Skin of body (tissue), 1 donor: ENCODE measurements at regions not wholly inside any gene's neighbourhood (a gene's known extent, or its start where the extent isn't known, plus 50 kb on each side); places are given as distances from the start of the nearest gene placed in this dataset.
"Not testable (repeated sequence)": the region's sequence is repeated elsewhere in the genome, so short reads cannot be mapped to it uniquely, and the experiment has no call there.

Experiments
- DNase-seq: peaks from one replicate; lab custom pipeline; 2025; lab: John Stamatoyannopoulos, UW

DNA sequence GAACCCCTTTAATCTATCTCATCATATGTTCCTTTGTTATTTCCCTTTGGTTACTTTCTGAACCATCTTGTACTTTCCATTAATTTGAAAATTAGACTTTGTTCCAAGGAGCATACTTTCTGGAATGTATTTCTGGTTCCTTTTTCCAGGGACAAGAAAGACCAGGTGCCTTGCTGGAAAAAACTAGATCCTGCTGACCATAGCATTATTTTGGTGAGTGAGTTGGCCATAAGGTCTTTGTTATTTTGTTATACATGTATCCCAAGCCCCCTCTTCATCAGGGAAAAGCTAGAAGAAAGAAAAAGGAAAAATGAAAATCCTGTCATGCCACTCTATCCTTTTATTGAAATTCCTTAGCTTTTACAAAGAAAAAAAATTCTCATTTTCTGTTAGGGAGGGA is 228.1 kb upstream of the TFPI start:
- no peak for DNase-seq

DNA sequence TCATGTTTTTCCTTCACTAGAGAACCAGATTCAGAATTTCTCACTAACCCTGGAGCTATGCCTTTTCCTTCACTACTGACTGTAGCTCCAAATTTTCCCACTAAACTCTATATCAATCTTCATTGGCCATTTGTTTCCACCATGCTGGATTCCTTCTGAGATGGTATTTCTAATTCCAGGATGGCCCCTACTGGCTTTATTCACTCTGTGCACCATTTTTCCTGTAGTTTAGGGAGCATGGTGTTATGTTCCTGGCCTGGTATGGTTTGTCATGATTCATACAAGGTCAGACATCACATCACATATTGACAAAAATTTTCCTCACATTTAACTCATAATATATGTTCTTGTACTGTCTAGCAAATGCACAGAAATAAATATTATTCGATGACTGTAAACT is 229.2 kb upstream of the TFPI start:
- no peak for DNase-seq

GRCh38 chr2:187784138-187784537 is 229.9 kb upstream of the TFPI start:
- DNase-seq = not testable (repeated sequence)

GRCh38 chr2:187799601-187800000 is 245.4 kb upstream of the TFPI start:
- DNase-seq = no peak

DNA sequence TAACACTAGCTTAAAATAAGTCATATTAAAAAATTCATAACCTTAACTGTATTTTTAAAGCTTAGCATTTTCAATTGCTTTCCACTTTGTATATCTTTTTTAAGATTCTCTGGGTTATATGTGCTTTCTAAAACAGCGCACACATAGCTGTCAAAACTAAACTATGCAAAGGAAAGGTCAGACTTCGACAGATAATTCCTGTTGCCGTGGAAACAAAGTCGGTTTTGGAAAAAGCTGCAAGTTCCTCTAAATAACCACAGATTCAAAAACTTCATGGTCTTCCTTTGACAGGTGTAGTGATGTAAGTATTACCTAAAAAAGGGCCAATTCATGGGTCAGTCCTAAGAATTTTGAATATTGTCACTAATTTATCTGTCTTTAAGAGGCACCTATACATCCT is 249.6 kb upstream of the TFPI start:
- no peak for DNase-seq

DNA sequence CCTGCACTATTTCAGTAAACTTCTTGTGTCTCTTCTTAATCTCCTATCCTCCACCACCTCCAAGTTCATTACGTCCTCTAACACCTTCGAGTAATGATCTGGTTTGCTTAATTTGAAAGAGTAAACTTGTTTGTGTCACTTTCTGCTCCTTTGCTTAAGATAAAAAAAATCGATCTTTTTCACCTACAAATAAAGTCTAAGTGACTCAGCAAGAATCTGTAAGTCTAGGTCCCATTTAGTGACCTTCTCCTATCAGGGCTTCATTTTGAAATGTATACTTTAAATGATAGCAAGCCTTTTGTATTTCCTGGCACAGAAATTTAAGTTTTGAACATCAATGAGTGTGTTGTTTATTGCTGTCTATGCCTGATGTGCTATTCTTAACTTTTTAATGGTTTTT is 260.9 kb upstream of the TFPI start:
- no peak for DNase-seq

GRCh38 chr2:187819624-187820023 is 265.4 kb upstream of the TFPI start:
- DNase-seq = no peak

DNA sequence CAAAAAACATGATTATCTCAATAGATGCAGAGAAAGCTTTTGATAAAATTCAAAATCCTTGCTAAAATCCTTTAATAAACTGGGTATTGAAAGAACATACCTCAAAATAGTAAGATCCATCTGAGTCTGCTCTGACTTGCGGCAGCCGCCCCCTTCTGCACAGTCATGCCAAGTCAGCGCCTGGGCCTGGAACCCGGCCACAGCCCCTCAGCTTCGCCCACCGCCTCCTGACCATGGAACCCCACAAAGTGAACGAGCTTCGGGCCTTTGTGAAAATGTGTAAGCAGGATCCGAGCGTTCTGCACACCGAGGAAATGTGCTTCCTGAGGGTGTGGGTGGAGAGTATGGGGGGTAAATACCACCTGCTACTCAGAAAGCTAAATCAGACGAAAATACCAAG is 270.9 kb upstream of the TFPI start:
- no peak for DNase-seq

- DNase-seq = no peak
Observed at GRCh38 chr2:187826023-187826422, 271.8 kb upstream of the TFPI start.

GRCh38 chr2:187834787-187835186 is 280.6 kb upstream of the TFPI start:
- no peak for DNase-seq

- DNase-seq = no peak
Observed at GRCh38 chr2:187838690-187839089, 284.5 kb upstream of the TFPI start.

- DNase-seq = no peak
Observed at GRCh38 chr2:187842315-187842714, 288.1 kb upstream of the TFPI start.

DNA sequence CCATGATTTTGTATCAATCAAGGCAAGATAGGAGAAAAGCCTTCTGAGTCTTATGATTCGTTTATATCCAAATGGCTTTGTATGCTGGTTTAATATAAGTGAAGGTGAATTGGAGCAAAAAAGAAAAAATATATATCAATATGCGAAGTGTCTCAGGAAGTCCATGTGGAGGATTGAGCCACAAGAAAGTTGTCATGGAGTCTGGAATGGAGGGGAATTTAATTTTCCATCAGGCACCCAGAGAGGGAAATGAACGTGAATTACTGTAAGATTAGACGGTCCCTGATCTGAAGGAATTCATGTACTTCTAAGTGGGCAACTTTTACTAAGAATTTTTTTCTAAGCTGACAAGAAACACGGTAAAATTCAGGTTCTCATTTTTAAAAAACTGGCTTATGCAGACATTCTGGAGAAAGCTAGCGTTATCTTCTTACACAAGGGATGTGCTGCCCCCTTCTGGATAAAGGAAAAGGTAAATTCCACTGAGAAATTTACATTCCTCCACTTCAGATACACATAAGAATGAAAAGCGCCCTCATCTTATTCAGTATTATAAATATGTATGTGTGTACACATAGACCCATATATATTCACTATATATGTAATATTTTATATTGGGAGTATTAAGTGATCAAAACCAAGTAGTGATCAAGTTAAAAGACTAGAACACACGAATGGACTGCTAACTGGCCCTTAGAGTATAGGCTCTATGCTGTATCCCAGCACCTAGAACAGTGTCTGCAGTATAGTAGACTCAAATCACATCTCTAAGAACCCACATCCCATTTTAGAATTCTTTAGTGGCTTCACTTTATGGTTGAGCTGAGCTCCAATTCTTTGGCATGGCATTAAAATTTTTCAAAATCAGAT is 289.0 kb upstream of the TFPI start:
- DNase-seq = peak; percentile 24

DNA sequence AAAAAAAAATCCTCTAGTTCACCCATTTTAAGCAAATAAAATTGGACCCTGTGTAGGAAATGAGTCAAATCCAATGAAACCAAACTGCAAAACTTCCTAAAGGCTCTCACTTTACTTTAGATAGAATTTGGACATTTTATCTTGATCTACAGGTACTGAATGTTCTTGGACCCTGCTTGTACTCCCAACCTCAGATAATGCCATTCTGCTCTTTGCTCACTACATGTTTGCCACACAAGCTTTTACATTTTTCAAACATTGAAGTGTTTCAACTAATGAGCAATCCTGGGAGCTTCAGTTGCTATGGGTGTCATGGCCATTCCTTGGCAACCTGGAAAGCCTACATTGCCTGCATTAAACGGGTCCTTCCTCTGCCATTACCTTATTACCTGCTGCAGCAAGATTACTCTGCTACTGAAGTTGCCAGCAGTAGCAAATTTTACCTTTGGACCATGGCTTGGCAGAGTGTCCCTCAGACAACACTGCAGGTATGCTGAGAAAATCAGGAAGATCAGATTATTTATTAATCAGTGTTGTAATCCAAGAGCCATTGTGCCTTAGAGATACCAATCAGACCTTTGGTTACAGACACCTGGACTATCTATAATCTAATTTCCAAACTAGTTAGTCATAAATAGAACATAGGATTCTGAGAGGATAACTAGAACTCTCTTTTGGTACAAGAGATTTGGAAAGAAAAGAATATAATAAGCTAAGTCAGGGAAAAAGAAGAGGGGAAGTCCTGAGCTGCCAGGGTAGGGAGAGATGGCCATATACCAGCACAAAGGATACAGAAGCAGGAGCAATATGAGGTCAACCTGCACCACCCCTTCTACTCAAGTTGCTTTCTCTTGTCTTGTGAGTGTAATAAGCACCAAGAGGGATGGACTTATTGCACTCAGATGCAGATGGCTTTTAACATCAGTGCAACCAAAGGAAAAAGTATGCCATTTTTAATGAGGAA is 293.3 kb upstream of the TFPI start:
- DNase-seq = no peak

DNA sequence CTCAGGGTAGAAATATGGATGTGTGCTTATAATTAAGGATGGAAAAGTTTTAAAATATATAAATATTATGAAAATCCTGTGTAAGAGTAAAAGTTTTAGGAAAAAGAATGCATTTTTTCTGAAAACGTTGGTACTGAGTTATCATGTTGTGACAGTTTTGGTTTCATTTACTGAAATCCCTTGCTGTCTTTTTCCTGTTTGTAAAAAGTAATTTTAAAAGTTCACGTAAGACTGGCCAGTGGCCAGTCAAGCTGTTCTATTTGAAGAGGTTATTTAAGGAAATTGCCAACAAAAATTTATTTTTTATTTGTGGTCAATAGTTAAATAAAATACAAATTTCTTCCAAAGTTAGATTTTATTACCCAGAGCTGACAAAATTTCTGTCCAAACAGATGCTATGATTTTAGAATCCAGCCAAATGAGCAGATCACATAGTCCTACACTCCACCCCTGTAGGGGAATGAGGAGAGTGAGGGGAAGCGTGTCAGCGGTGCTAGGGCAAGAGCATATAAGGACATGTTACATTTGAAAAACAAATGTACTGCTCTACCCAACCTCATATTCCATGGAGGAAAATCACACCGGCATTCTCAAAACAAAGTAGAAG is 297.8 kb upstream of the TFPI start:
- no peak for DNase-seq

GRCh38 chr2:187853381-187853791 is 299.2 kb upstream of the TFPI start:
- peak; percentile 48 for DNase-seq

DNA sequence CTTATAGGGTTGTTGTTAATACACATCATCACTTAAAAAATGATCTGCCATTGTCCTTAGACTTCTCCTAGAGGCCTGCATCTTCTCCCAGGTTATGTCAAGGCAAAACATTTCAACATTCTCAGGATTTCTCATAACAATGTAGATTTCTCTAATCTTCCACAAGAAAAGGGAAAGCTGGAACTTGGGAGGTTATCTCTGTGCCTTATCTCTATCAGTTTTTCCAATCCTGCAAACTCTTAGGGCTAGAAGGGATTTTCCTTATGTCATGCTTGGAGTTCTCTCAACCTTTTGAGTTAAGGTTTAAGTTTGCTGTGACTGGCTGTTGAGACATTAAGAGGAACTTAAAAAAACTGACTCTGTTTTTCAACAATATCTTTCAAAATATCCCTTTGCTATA is 300.6 kb upstream of the TFPI start:
- no peak for DNase-seq

GRCh38 chr2:187855689-187856088 is 301.5 kb upstream of the TFPI start:
- no peak for DNase-seq

DNA sequence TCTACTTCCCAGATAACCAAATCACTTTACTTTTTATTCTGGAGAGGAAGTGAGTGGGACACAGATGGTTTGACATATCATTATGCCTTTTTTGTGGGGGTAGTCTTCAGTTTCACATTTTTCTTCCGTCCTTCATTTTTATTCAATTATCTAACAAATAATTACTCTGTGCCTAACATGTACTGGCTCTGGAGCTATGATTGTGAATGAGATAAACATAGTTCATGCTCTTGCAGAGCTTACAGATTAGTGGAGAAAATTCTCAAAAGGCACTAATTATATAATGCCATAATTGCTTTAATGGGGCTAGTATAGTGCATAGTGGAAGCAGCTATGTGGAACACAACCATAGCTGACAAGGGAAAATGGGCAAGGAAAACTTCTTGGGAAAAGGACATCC is 303.6 kb upstream of the TFPI start:
- no peak for DNase-seq

DNA sequence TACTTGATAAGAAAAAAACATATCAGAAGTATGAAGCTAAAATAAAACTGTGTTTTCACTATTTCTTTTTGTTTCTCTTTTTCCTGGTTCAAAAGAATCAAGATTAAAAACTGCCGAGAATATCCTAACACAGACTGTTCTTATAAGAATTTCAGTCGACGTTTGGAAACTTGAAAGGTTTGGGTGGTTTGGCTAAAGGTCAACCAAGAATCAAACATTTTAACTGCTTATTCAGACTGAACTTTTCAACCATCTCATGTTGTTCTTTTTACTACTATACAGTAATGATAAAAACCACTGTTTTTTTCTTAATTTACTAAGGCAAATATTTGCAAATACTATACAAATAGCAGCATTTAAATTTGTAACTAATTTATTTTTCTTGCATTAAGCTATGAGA is 308.5 kb upstream of the TFPI start:
- no peak for DNase-seq

DNA sequence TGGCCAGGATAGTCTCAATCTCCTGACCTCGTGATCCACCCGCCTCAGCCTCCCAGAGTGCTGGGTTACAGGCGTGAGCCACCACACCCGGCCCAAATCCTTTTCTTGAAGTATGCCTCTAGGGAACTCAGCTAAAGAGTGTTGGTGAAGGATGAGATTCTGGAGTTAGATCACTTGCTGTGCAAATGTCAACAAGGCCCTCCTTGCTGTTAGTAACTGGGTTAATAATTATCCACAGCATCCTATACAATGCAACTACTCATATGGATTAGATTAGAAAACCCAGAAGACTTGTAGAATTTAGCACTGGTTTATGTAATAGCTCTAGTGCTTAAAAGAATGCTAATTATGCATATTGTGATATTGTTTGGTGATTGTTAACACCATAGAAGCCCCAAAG is 310.8 kb upstream of the TFPI start:
- DNase-seq = no peak

DNA sequence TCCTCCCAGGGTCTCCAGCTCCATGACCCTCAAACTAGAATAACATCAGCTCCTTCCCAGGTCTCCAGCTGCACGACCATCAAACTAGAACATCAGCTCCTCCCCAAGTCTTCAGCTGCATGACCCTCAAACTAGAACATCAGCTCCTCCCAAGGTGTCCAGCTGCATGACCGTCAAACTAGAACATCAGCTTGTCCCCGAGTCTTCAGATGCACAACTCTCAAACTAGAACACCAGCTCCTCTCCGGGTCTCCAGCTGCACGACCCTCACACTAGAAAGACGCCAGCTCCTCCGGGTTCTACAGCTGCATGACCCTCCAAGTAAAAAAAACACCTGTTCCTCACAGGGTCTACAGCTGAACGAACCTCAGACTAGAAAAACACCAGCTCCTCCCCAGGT is 312.9 kb upstream of the TFPI start:
- DNase-seq = no peak
